Activated naive CD4-positive, alpha-beta T cell (primary cell): ENCODE measurements at regions not wholly inside any gene's neighbourhood (a gene's known extent, or its start where the extent isn't known, plus 50 kb on each side); places are given as distances from the start of the nearest gene placed in this dataset.

Source experiments
- DNase-seq, 4 experiments: peaks; one replicate each; lab custom pipeline; 2025; lab: John Stamatoyannopoulos, UW

DNA sequence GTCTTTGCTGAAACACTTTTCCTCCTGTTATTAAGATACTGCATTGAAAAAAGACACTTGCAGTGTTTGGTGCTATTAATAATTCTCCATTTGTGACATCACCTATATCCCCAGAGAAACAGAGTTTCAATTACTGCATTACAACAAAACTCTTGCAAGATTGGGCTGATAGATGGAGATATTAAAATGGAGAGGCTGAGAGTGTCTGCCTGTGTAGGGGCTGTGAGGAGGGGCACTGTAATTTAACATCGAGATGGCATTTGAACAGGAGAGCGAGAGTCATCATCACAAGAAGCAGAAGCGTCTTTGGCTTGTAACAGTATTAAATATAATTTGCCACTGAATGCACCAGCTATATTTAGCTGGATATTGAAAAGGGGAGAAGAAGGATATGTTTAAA, 316.5 kb downstream of the CDH26 start:
- no peak for DNase-seq

GRCh38 chr20:60281295-60281694, 323.1 kb downstream of the CDH26 start:
- DNase-seq, result no peak

- DNase-seq, result no peak
Observed at GRCh38 chr20:60283281-60283680, 325.1 kb downstream of the CDH26 start.

DNA sequence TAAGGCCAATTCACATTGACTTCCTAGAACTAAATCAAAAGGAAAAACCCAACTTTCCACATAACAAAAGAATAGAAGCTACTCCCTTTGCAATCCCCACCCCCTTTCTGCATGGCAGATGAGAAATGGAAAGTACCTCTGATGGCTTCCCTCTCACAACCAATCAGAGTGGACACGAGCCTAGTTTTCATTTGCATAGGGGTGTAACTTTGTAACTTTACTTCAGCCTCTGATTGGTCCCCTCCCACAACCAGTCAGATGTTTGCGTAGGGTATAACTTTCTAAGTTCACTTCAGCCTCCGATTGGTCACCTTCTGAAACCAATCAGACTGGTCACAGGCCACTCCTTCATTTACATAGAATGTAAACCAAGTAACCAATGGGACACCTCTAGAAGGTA, 328.5 kb downstream of the CDH26 start:
- no peak for DNase-seq

DNA sequence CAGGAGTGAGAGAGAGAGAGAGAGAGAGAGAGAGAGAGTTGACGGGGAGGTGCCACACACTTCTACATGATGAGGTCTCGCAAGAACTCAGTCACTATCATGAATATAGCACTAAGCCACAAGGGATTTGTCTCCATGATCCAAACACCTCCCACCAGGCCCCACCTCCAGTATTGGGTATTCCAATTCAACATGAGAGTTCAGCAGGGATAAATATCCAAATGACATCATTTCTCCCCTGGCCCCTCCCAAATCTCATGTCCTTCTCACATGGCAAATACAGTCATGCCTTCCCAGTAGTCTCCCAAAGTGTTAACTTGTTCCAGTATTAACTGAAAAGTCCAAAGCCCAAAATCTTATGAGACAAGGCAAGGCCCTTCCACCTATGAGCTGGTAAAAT, 330.7 kb downstream of the CDH26 start:
- DNase-seq, result no peak

GRCh38 chr20:60292001-60292520, 333.8 kb downstream of the CDH26 start:
- DNase-seq, result no peak

DNA sequence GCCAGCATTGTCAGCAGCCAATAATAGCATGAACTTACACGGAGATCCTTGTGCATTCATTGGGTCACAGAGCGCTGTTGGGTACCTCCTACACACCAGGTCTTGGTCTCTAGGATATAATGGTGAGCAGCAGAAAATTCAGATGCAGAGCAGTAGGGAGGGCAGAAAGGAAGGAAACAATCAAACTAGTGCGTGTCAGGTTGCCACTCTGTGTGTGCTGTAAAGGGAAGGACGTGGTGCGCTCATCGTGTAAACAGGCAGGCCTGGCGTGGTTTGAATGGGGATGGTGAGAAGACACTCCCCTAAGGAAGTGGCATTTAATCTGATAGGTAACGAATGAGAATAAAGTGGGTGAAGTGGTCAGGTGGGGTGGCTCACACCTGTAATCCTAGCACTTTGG, 336.4 kb downstream of the CDH26 start:
- DNase-seq, result no peak

- DNase-seq, result no peak
Observed at GRCh38 chr20:60295214-60295613, 337.0 kb downstream of the CDH26 start.

DNA sequence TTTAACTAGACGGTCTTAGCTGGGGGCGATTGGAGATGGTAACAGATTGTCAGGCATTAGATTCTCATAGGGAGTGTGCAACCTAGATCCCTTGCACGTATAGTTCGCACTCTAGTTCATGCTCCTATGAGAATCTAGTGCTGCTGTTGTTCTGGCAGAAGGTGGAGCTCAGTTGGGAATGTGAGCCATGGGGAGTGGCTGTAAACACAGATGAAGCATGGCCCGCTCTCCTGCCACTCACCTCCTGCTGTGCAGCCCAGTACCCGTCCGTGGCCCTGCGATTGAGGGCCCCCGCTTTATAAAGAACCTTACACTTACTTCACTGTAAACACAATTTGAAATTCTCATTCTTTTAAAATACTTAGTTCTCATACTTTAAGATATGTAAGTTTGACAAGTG, 339.4 kb downstream of the CDH26 start:
- DNase-seq, result no peak

- no peak for DNase-seq
Observed at GRCh38 chr20:60298647-60299046, 340.4 kb downstream of the CDH26 start.

DNA sequence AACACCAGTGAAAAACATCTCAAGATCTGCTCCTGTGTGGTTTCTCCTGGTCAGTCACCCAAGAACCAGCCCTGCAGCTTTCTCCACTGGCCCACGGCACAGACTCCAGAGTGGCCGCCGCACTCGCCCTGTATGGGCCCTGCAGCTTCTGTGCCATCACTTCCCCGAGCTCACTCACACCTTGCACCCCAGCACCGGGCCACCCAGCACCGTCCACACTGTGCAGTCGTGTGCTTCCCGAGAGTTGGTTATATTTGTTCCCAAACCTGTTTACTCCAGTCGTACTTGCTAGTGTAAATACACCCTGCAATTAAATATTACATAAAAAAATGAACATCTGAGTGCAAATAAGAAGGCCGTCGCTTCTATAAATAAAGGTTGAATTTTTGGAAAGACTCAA, 341.7 kb downstream of the CDH26 start:
- no peak for DNase-seq

- no peak for DNase-seq
Observed at GRCh38 chr20:60300374-60300773, 342.2 kb downstream of the CDH26 start.

GRCh38 chr20:60302875-60303274, 344.7 kb downstream of the CDH26 start:
- no peak for DNase-seq

- no peak for DNase-seq
Observed at GRCh38 chr20:60304026-60304590, 345.9 kb downstream of the CDH26 start.

GRCh38 chr20:60304931-60305330, 346.7 kb downstream of the CDH26 start:
- DNase-seq, result no peak

DNA sequence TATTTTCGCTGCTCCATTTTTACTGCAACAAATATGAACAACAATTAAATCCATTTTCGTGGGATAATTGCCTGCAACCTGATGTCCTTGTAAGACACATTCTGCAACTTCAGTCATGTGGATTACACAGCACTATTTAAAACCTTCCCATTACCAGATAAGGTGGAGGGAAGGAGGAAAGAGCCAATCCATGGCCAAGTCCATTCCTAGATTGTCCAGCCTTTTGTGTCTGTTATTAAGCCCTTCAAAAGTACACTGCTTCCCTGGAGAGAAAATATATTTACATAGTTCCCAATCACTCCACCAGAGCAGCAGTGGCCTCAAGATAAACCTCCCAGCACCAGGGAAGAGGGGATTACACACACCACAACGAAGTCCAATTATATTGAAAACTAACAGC, 347.9 kb downstream of the CDH26 start:
- DNase-seq, result no peak

DNA sequence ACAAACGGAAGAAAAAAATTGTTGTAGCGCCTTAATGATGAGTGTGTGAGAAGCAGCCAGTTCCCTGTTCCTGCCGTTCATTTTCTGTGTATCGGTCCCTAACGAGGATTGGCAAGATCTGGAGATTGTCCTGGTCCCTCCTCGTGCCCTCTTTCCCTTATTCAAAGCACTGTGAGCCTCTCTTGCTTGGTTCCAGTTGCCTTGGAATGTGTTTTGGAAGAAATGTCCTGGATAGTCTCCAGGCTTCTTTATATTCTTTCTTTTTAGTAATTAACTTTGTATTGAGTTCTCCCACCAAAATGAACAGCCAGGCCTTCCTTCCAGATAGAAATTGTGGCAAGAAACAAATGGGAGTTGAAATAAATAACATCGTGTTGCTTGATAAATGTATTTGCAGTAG, 348.3 kb downstream of the CDH26 start:
- DNase-seq, result no peak

- no peak for DNase-seq
Observed at GRCh38 chr20:60310560-60311349, 352.5 kb downstream of the CDH26 start.

- no peak for DNase-seq
Observed at GRCh38 chr20:60313191-60313590, 355.0 kb downstream of the CDH26 start.

DNA sequence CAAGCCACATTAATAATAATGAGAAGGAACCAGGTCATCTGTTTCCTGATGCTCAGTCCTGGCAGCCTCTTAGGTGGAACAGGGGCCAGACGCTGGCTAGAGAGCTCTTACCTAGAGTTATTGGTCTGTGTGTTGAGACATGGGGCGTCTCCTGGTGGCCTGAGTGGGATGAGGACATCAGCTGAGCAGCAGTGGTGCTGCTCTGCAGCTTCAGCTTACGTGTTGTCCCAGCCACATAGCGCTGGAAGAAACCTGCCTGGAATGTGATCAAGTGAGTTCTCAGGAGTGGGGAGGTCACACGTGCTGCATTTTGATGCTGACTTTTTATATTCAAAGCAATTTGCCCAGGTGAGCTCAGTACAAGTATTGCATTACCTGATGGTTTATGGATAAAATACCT, 355.4 kb downstream of the CDH26 start:
- no peak for DNase-seq

DNA sequence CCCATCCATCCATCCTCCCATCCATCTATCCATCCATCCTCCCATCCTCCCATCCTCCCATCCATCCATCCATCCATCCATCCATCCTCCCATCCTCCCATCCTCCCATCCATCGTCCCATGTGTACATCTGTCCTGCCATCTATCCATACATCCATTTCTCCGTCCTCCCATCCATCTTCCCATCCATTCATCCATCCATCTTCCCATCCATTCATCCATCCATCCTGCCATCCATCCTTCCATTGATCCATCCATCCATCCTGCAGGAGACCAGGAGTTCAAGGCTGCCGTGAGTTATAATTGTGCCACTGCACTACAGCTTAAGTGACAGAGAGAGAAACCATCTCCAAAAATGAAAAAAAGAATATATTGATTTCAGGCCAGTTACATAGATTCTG, 356.5 kb downstream of the CDH26 start:
- DNase-seq, result no peak

GRCh38 chr20:60316476-60317158, 358.4 kb downstream of the CDH26 start:
- DNase-seq, result no peak

- no peak for DNase-seq
Observed at GRCh38 chr20:60317401-60317800, 359.2 kb downstream of the CDH26 start.
